HepG2 (cell line): ENCODE measurements at regions not wholly inside any gene's neighbourhood (a gene's known extent, or its start where the extent isn't known, plus 50 kb on each side); places are given as distances from the start of the nearest gene placed in this dataset.

Experiments
- ATAC-seq: fragments of 200-7000 bp; cut with Tn5 transposase; 3 replicates; pipeline ENCODE4 v1.9.1; 2020; ENCODE audit warnings: mild to moderate bottlenecking, moderate library complexity
- BruUV-seq: library from RNA; stranded (reverse); fragments of 400-500 nt; replicated peaks from 2 replicates; lab custom pipeline; 2021; lab: Mats Ljungman, UMichigan
- CTCF ChIA-PET: fragments of 300-600 bp; formaldehyde crosslinking; extraction: SDS; loops from one replicate; lab custom pipeline; 2021; ENCODE audit warnings: low total read pairs, inconsistent platforms, low intra/inter-chr PET ratio; lab: Yijun Ruan, JAX
- POLR2A ChIA-PET: fragments of 350-600 bp; sonication (Branson Sonifier 250); formaldehyde crosslinking; loops from one replicate; lab custom pipeline; 2020; ENCODE audit warnings: antibody characterized with exemption, inconsistent platforms; lab: Yijun Ruan, JAX
- DNase-seq: peaks from one replicate; pipeline ENCODE4 v3.0.0-alpha.2; 2015; ENCODE audit warnings: low spot score
- FAIRE-seq: peaks from 3 replicates; lab custom pipeline; 2011; peaks lifted over from hg19 to GRCh38; lab: Jason Lieb, UNC
- H2AFZ ChIP-seq: one replicate; pipeline ENCODE4 v1.6.1; 2011; ENCODE audit warnings: low read length, inconsistent platforms
- H3K27ac ChIP-seq: fragments of 300-600 bp; 3 replicates; pipeline ENCODE4 v1.8.0; 2011; ENCODE audit warnings: mixed run types, mild to moderate bottlenecking, mixed read lengths, low read length, inconsistent platforms; ENCODE audit not compliant: insufficient read depth; ENCODE audit errors: extremely low read length
- H3K27me3 ChIP-seq, 2 experiments: fragments of 200-600 bp in 1 of 2; 2 replicates in 1 of 2; 3 replicates in 1 of 2; pipeline versions ENCODE4 v1.6.0 to v1.8.0; 2011; ENCODE audit warnings: low read length in 2 of 2, mild to moderate bottlenecking in 2 of 2, moderate library complexity in 2 of 2, inconsistent platforms in 1 of 2; ENCODE audit not compliant: insufficient read depth in 2 of 2, control insufficient read depth in 1 of 2
- H3K36me3 ChIP-seq, 2 experiments: fragments of 200-600 bp in 1 of 2; replicated peaks in 1 of 2; 2 replicates in 1 of 2; 3 replicates in 1 of 2; pipeline versions ENCODE4 v1.5.1 to v1.8.0; 2011; ENCODE audit warnings: low read length in 2 of 2, inconsistent platforms in 1 of 2; ENCODE audit not compliant: insufficient read depth in 2 of 2, control insufficient read depth in 1 of 2
- H3K4me1 ChIP-seq: 2 replicates; pipeline ENCODE4 v1.5.1; 2012; ENCODE audit warnings: low read length, inconsistent platforms; ENCODE audit not compliant: insufficient read depth
- H3K4me2 ChIP-seq: 2 replicates; pipeline ENCODE4 v1.6.0; 2011; ENCODE audit warnings: low read depth, low read length, inconsistent platforms
- H3K4me3 ChIP-seq, 3 experiments: fragments of 200-600 bp in 1 of 3; sonication (generic), shearing (Covaris generic) in 1 of 3; replicated peaks in 1 of 3; 2 replicates each; pipeline ENCODE4 v1.5.1; 2011 to 2016; ENCODE audit warnings: low read length in 3 of 3, inconsistent platforms in 2 of 3, low read depth in 2 of 3, mild to moderate bottlenecking in 2 of 3, control low read depth in 1 of 3, mixed read lengths in 1 of 3; ENCODE audit not compliant: insufficient read depth in 1 of 3
- H3K79me2 ChIP-seq: one replicate; pipeline ENCODE4 v1.6.1; 2011; ENCODE audit warnings: low read length, inconsistent platforms; ENCODE audit not compliant: insufficient read depth
- H3K9ac ChIP-seq: 2 replicates; pipeline ENCODE4 v1.6.0; 2011; ENCODE audit warnings: mild to moderate bottlenecking, low read depth, low read length, inconsistent platforms; ENCODE audit not compliant: insufficient read depth
- H3K9me3 ChIP-seq: 2 replicates; pipeline ENCODE4 v1.5.1; 2012; ENCODE audit warnings: mild to moderate bottlenecking, low read length
- H4K20me1 ChIP-seq: 2 replicates; pipeline ENCODE4 v1.6.0; 2011; ENCODE audit warnings: inconsistent platforms, mild to moderate bottlenecking, low read length, moderate library complexity; ENCODE audit not compliant: insufficient read depth
- CEBPG ChIP-seq: IDR thresholded peaks from 2 replicates; pipeline ENCODE4 v1.6.1; 2016
- ELF1 ChIP-seq: sonication (generic); formaldehyde crosslinking; IDR thresholded peaks from 2 replicates; pipeline ENCODE4 v1.4.0; 2020; ENCODE audit warnings: missing genetic modification reagents
- JUNB ChIP-seq: sonication (generic); formaldehyde crosslinking; IDR thresholded peaks from 2 replicates; pipeline ENCODE4 v1.8.0; 2022; ENCODE audit warnings: missing genetic modification reagents, mild to moderate bottlenecking, borderline replicate concordance
- PHF5A ChIP-seq: IDR thresholded peaks from one replicate; pipeline ENCODE4 v1.6.1; 2018; ENCODE audit warnings: low read depth, missing genetic modification reagents; ENCODE audit not compliant: unreplicated experiment
- PITX1 ChIP-seq: sonication (generic); formaldehyde crosslinking; IDR thresholded peaks from 2 replicates; pipeline ENCODE4 v1.5.1; 2020; ENCODE audit warnings: mild to moderate bottlenecking, missing genetic modification reagents
- RARG ChIP-seq: sonication (generic); formaldehyde crosslinking; IDR thresholded peaks from 2 replicates; pipeline ENCODE4 v1.4.0; 2020; ENCODE audit warnings: low read depth, mild to moderate bottlenecking, missing genetic modification reagents
- THAP9 ChIP-seq: sonication (generic); formaldehyde crosslinking; IDR thresholded peaks from 2 replicates; pipeline ENCODE4; 2020; ENCODE audit warnings: missing genetic modification reagents, mild to moderate bottlenecking, borderline replicate concordance
- ZNF317 ChIP-seq: sonication (generic); formaldehyde crosslinking; IDR thresholded peaks from 2 replicates; pipeline ENCODE4 v1.5.0; 2020; ENCODE audit warnings: mild to moderate bottlenecking, missing genetic modification reagents
- ZNF329 ChIP-seq: sonication (generic); formaldehyde crosslinking; IDR thresholded peaks from 2 replicates; pipeline ENCODE4 v1.9.0; 2021; ENCODE audit warnings: low read depth, mild to moderate bottlenecking, missing genetic modification reagents
- ZNF33B ChIP-seq: sonication (generic); formaldehyde crosslinking; IDR thresholded peaks from 2 replicates; pipeline ENCODE4 v1.5.1; 2020; ENCODE audit warnings: mild to moderate bottlenecking, missing genetic modification reagents
- ZNF770 ChIP-seq: sonication (generic); formaldehyde crosslinking; IDR thresholded peaks from 2 replicates; pipeline ENCODE4 v1.5.0; 2020; ENCODE audit warnings: mild to moderate bottlenecking, missing genetic modification reagents
- ZNF781 ChIP-seq: sonication (generic); formaldehyde crosslinking; IDR thresholded peaks from 2 replicates; pipeline ENCODE4 v1.5.1; 2020; ENCODE audit warnings: borderline replicate concordance, mild to moderate bottlenecking, missing genetic modification reagents; ENCODE audit errors: not compliant biosample characterization
- in situ Hi-C: cut with HindIII; loops from 2 replicates; pipeline ENCODE4 v1.10.0; 2017; ENCODE audit warnings: low pct_unique_long_range_greater_than_20kb; ENCODE audit not compliant: extremely low pct_ligation_motif_present
- intact Hi-C: fragments of 100-400 bp; cut with micrococcal nuclease; formaldehyde crosslinking; loops from one replicate; pipeline ENCODE4 v1.10.0; 2022; ENCODE audit not compliant: unreplicated experiment
- TF ChIP-seq, protein P1 (sequence below): sonication (generic); formaldehyde crosslinking; IDR thresholded peaks from 2 replicates; pipeline ENCODE4 v1.4.0; 2020; ENCODE audit warnings: low read depth, mild to moderate bottlenecking, missing genetic modification reagents

- TF ChIP-seq ZNF770 (CRISPR knock-in tag) (no peak), ELF1 (CRISPR knock-in tag) (no peak), ZNF781 (CRISPR knock-in tag) (no peak), JUNB (CRISPR knock-in tag) (no peak), ZNF33B (CRISPR knock-in tag) (no peak), RARG (no peak), PITX1 (CRISPR knock-in tag) (no peak)
- TF ChIP-seq, protein P1, sequence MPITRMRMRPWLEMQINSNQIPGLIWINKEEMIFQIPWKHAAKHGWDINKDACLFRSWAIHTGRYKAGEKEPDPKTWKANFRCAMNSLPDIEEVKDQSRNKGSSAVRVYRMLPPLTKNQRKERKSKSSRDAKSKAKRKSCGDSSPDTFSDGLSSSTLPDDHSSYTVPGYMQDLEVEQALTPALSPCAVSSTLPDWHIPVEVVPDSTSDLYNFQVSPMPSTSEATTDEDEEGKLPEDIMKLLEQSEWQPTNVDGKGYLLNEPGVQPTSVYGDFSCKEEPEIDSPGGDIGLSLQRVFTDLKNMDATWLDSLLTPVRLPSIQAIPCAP (CRISPR knock-in tag), result no peak
- TF ChIP-seq, all 625 proteins: peak for 0
Observed at GRCh38 chr4:171376724-171377123, 436.5 kb upstream of the GALNTL6 start (continued).

DNA sequence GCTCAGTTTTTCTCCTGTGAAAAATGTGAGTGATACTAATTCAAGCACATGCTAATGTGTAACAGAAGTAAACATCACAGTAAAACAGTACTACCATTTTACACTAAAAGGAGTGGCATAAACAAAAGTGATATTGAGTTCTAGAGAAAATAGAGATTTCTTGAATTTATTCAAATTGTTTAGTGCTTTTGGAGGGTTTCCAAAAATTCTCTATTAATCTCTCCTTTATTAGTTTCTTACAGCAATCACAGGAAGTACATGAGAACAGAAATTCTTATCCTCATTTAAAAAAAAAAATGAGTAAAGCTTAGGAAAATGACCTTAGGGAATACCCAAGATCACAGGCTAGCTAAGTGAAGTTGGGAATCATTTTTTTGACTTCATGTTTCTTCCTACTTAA is 459.7 kb upstream of the GALNTL6 start:
- FAIRE-seq, result no peak
- Histone ChIP-seq H4K20me1 (no peaks in the 10 kb centered on the region), H3K4me2 (no peak overlapping the region), H3K27me3 (no peaks in the 10 kb centered on the region; a peak in 1 of 5 replicates), H3K9ac (no peak overlapping the region), H3K4me3 (no peak overlapping the region), H3K9me3 (no peaks in the 10 kb centered on the region), H2AFZ (no peak overlapping the region), H3K4me1 (no peaks in the 10 kb centered on the region), H3K27ac (no peak overlapping the region), H3K79me2 (no peaks in the 10 kb centered on the region), H3K36me3 (no peaks in the 10 kb centered on the region)
- DNase-seq, result no peak
- ChIA-PET POLR2A (no interaction called here), CTCF (no interaction called here)
- no peak for ATAC-seq
- intact Hi-C loops, result no loop called here
- no TSS peak for BruUV-seq
- in situ Hi-C loops, result no loop called here
- TF ChIP-seq THAP9 (no peak), ZNF329 (CRISPR knock-in tag) (no peak), CEBPG (CRISPR knock-in tag) (no peak), PHF5A (CRISPR knock-in tag) (no peak), ZNF317 (CRISPR knock-in tag) (no peak)
